Activated T-cell treated with anti-CD3 and anti-CD28 coated beads, Interleukin-2, amount 50 U/mL, for 24 hours (primary cell): ENCODE measurements at regions not wholly inside any gene's neighbourhood (a gene's known extent, or its start where the extent isn't known, plus 50 kb on each side); places are given as distances from the start of the nearest gene placed in this dataset.
A peak's percentile ranks its signal among the peaks of the same experiment; 100 is the strongest.

Experiments
- DNase-seq: peaks from one replicate; pipeline ENCODE4 v3.0.0-alpha.2; 2020
- H3K27ac Mint-ChIP-seq: 2 replicates; pipeline ENCODE4 v1.8.0; 2020; ENCODE audit warnings: mild to moderate bottlenecking, mixed read lengths
- H3K27me3 Mint-ChIP-seq: 2 replicates; pipeline ENCODE4 v1.8.0; 2020; ENCODE audit warnings: mixed read lengths
- H3K36me3 Mint-ChIP-seq: 2 replicates; pipeline ENCODE4 v1.8.0; 2020; ENCODE audit warnings: low read depth, mixed read lengths
- H3K4me1 Mint-ChIP-seq: 2 replicates; pipeline ENCODE4 v1.8.0; 2020; ENCODE audit warnings: low read depth, mixed read lengths
- H3K4me3 Mint-ChIP-seq: 2 replicates; pipeline ENCODE4 v1.8.0; 2020; ENCODE audit warnings: mild to moderate bottlenecking, moderate library complexity, mixed read lengths
- H3K9me3 Mint-ChIP-seq: 2 replicates; pipeline ENCODE4 v1.8.0; 2020; ENCODE audit warnings: mixed read lengths

DNA sequence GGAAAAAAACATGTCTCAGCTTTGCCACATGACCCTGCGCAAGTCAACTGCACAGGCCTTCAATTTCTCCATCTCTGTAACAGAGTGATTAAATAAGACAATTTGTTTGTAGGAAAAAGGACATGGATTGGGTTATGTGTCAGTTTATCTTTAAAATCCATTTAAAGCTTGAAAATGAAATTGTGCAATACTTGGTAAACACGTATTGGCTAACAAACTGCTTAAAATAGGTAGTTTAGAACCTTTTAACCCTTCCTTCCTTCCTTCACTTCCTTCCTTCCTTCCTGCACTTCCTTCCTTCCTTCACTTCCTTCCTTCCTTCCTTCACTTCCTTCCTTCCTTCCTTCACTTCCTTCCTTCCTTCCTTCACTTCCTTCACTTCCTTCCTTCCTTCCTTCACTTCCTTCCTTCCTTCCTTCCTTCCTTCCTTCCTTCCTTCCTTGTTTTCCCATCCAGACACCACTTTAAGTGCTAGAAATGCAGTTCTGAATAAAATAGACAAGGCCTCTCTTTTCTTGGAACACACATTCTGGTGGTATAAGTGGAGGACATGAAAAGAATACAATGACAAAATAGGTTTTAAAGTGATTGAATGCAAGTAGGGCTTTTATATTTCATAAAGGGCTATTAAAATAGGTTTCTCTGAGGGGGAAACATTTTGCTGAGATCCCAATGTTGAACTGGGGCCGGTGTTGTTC, 130.2 kb upstream of the TP63 start:
- Mint-ChIP-seq H3K4me3 (no peak overlapping the region), H3K4me1 (peaks cover 22% of the 10 kb centered on the region), H3K27me3 (no peaks in the 10 kb centered on the region), H3K27ac (no peak overlapping the region), H3K9me3 (peaks cover 11% of the 10 kb centered on the region), H3K36me3 (no peaks in the 10 kb centered on the region)
- no peak for DNase-seq

DNA sequence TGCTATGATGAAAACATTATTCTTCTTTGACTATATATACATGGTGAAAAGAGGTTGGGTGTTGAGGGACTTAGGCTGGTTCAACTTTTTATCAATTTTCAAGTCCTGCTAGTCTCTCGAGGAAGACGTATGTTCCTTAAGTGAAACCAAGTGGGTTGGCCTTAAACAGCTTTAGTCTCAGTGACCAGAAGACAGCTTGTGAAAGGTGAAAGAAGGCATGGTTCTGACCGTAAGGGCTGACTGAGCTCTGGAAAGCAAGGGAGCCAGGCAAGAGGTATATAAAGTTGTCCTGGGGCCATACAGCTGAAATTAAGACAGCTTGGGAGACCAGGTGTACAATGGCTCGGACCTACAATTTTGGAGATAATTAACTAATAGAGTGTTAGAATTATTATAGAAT, 128.9 kb upstream of the TP63 start:
- no peaks in the 10 kb centered on the region for H3K36me3 Mint-ChIP-seq
- peaks cover 11% of the 10 kb centered on the region for H3K9me3 Mint-ChIP-seq
- DNase-seq: no peak
- H3K27me3 Mint-ChIP-seq: peaks cover 6% of the 10 kb centered on the region
- H3K4me3 Mint-ChIP-seq: no peak overlapping the region
- H3K27ac Mint-ChIP-seq: no peak overlapping the region
- H3K4me1 Mint-ChIP-seq: peaks cover 22% of the 10 kb centered on the region

DNA sequence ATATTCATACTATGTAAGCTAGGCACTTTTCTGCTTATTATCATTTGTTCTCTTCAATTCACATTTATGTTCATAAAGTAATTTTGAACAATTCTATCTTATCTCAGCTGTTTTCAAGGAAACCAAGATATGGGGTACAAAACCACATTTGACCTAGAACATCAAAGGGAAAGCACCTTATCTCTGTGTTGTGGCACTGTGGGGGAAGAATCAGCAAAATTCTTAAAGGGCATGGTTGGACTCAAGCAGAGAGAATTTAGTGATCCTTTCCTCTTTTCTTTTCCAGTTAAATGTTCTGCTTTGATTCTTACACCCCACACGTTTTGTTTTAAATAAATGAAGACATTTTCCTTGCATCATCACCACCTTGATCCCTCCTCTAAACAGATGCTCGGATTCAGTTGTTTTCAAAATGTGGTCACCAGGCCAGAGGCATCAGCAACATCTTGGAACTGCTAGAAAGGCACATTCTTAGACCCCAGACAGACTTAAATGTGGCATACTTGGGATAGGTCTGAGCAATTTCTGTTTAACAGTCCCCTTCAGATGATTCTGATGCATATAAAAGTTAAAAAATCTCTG, 128.4 kb upstream of the TP63 start:
- H3K9me3 Mint-ChIP-seq: peaks cover 11% of the 10 kb centered on the region
- peaks cover 22% of the 10 kb centered on the region for H3K4me1 Mint-ChIP-seq
- no peaks in the 10 kb centered on the region for H3K36me3 Mint-ChIP-seq
- peak overlapping the region; percentile 8 for H3K27ac Mint-ChIP-seq
- peaks cover 6% of the 10 kb centered on the region for H3K27me3 Mint-ChIP-seq
- no peak for DNase-seq
- H3K4me3 Mint-ChIP-seq: no peak overlapping the region

DNA sequence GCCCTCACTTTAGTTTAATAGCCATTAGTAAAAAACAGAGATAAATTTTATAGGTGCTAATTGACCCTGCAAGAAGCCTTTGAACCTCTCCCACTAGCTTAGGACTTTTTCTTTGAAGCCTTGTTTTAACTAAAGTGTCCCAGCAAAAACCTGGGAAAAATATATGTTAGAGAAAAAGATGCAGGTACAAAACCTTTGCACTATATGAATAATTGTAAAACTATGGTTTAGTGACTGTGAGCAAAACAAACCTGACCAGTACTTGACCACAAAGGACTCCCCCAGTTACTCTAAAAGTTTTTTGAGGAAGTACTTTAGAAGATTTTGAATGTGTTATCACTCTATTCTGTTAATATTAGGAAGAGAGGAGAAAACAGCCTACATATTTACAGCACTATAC, 123.3 kb upstream of the TP63 start:
- Mint-ChIP-seq H3K9me3 (no peaks in the 10 kb centered on the region), H3K36me3 (no peaks in the 10 kb centered on the region), H3K27me3 (peaks cover 6% of the 10 kb centered on the region), H3K4me3 (no peak overlapping the region), H3K4me1 (peaks cover 7% of the 10 kb centered on the region), H3K27ac (no peak overlapping the region)
- DNase-seq: no peak

DNA sequence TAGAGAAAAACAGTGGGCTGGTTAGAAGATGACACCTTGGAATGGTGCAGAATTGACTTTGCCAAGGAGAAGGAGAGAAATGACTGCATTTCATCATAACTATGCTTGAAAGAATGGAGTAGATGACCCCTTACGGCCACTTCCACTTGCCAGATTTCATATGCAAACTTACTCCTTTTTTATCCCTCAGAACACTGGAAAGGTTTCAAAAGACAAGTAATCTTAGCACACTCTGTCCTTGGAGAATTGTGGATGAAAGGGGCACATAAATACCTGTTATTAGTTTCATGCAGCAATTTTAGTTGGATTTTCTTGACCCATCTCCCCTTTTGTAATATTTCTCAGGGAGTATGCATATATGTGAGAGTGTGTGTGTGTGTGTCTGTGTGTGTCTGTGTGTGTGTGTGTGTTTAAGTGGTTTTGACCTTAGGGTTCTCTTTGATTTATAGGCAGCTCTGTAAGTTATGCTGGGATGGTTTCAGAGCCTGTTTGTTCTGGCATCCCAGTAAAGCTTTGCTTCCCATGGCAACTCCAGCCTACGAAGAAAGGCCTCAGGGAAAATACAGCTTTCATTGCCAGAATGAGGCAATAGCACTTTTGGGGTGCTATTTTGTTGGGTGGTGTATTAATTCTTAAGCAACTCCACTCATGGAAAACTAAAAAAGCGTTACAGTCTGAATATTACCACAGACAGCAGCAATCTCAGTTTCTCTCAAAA, 122.2 kb upstream of the TP63 start:
- Mint-ChIP-seq H3K27ac (no peak overlapping the region), H3K4me1 (peaks cover under 1% of the 10 kb centered on the region), H3K4me3 (no peak overlapping the region), H3K36me3 (no peaks in the 10 kb centered on the region), H3K27me3 (peaks cover 6% of the 10 kb centered on the region), H3K9me3 (no peaks in the 10 kb centered on the region)
- no peak for DNase-seq

DNA sequence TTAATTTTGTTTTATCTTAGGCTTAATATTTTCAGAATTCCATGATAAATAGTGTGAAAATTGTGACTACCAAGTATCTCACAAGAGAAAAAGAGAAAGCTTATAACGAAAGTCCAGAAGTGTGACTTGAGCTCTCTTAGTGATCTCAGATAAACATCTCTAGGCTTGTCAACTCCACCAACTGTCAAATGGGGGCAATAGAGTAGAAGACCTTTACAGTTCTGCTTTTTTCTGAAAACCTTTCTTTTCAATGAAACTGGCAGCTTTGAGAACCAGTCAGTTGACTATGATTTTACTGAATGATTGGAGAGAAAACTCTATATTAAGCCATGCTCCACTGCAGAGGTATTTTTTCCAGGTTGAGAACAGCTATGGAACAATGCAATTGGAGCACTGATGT, 119.2 kb upstream of the TP63 start:
- no peak for DNase-seq
- Mint-ChIP-seq H3K27ac (no peak overlapping the region), H3K9me3 (no peaks in the 10 kb centered on the region), H3K27me3 (no peaks in the 10 kb centered on the region), H3K4me1 (peaks cover 10% of the 10 kb centered on the region), H3K4me3 (no peak overlapping the region), H3K36me3 (no peaks in the 10 kb centered on the region)

DNA sequence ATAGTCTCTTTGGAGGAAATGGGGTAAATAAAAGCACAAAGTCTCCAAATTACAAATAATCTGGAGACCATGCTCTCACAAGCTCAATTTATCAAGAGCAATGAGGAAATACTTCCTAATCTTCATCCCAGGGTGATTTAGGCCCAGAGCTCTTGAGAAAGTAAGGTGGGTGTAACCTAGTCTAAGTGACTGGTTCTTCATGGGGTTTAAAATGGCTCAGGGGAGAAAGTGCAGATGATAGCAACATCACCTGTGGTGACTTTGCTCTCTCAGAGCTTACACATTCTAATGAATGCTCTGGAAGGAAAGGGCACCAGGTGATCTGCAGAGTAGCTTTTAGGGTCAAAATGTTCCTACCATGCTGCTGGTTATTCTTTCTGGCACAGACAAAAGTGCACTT, 118.4 kb upstream of the TP63 start:
- H3K36me3 Mint-ChIP-seq: no peaks in the 10 kb centered on the region
- peaks cover 5% of the 10 kb centered on the region for H3K9me3 Mint-ChIP-seq
- DNase-seq: no peak
- H3K27me3 Mint-ChIP-seq: no peaks in the 10 kb centered on the region
- H3K27ac Mint-ChIP-seq: no peak overlapping the region
- peaks cover 10% of the 10 kb centered on the region for H3K4me1 Mint-ChIP-seq
- H3K4me3 Mint-ChIP-seq: no peak overlapping the region

DNA sequence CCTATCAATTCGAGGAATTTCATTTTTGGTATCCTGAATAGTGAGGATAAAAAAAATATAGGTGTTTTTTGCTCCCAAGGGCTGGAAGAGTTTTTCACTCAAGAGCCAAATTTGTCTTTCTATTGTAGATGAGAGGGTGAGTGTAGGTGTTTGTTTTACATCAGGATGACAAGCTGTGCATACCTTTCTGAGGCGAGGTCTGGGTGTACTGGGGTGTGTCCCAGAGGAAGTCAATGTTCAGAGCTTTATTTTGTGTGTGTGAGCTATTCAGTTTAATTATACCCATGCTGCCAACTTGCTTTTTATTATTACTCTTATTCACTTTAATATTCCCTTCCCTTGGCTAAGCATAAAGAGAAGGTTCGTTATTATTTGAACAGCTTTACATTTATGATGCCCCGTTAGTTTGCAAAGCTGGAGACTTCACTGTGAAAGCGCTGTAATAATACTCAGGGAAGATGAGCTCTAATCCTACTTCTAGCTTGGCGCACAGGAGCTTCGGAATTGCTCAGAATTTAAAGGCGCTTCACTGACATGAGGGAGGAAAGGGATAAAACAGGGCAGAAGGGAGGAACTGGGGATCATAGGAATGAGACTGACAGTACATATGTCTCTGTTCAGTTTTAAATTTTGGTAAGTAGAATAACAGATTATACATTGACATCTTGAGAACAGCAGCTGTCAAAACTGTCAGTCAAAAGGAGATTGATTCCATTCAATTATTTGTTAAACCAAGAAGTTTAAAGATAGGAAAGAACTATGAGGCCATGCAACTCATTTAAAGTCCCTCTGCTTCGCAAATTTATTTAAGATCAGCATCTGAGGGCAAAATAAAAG, 117.7 kb upstream of the TP63 start:
- Mint-ChIP-seq H3K4me3 (no peak overlapping the region), H3K36me3 (no peaks in the 10 kb centered on the region), H3K9me3 (peaks cover 12% of the 10 kb centered on the region), H3K27ac (no peak overlapping the region), H3K4me1 (peaks cover 10% of the 10 kb centered on the region), H3K27me3 (no peaks in the 10 kb centered on the region)
- DNase-seq: no peak

DNA sequence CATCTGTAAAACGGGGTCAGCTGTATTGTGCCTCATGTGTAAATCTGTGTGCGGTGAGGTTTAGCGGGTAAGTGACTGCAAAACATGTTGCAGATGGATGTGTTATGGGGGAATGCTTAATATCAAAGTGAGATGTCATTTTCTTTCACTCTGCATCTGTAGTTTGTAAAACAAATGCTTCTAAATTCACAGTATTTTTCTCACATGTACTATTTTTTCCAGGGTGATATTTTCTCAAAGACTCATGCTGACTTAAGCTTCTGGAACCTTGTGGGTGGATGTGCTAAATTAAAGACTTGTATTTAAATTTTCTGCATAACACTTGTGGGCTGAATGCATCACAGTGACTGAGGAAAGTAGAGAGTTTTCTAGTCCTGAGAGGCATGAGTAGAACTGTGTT, 115.2 kb upstream of the TP63 start:
- H3K27ac Mint-ChIP-seq: no peak overlapping the region
- H3K36me3 Mint-ChIP-seq: peaks cover 9% of the 10 kb centered on the region

DNA sequence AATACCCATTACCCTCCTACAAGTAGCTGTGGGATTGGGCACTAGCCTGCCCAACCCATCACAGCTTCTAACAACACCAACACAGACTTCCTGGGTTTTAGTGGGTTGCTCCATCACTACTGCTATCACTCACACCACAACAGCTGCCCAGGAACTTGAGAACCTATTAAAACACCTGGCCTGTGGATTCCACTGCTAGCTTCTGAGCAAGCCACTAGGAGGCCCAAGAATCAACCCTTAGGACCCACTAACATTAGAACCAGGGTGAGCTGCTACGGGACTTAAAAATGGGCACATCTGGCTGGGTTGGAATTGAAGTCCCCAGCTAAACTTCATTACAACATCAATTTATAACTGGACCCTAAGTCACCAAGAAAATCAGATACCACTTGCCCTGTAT, 113.2 kb upstream of the TP63 start:
- DNase-seq: no peak
- H3K4me1 Mint-ChIP-seq: peaks cover 21% of the 10 kb centered on the region

More for the DNA sequence above, 115.2 kb upstream of the TP63 start:
- Mint-ChIP-seq H3K4me1 (peaks cover 20% of the 10 kb centered on the region), H3K9me3 (peaks cover 23% of the 10 kb centered on the region), H3K27me3 (no peaks in the 10 kb centered on the region), H3K4me3 (no peak overlapping the region)
- no peak for DNase-seq

DNA sequence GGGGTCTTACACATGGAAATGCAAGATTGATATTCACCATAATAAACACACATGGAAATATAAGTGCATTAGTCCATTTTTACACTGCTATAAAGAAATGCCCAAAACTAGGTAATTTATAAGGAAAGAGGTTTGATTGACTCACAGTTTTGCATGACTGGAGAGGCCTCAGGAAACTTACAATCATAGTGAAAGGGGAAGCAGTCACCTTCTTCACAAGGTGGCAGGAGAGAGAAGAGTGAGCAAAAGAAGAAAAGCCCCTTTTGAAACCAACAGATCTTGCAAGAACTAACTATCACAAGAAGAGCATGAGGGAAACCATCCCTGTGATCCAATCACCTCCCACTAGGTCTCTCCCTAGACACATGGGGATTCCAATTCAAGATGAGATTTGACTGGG, 111.7 kb upstream of the TP63 start:
- peaks cover 26% of the 10 kb centered on the region for H3K9me3 Mint-ChIP-seq
- peaks cover 9% of the 10 kb centered on the region for H3K36me3 Mint-ChIP-seq
- H3K27me3 Mint-ChIP-seq: peaks cover 3% of the 10 kb centered on the region
- peaks cover 21% of the 10 kb centered on the region for H3K4me1 Mint-ChIP-seq
- DNase-seq: no peak
- H3K27ac Mint-ChIP-seq: no peak overlapping the region
- H3K4me3 Mint-ChIP-seq: no peak overlapping the region

More for the DNA sequence above, 113.2 kb upstream of the TP63 start:
- peaks cover 3% of the 10 kb centered on the region for H3K27me3 Mint-ChIP-seq
- H3K4me3 Mint-ChIP-seq: no peak overlapping the region
- peaks cover 9% of the 10 kb centered on the region for H3K36me3 Mint-ChIP-seq
- peaks cover 26% of the 10 kb centered on the region for H3K9me3 Mint-ChIP-seq
- H3K27ac Mint-ChIP-seq: no peak overlapping the region

DNA sequence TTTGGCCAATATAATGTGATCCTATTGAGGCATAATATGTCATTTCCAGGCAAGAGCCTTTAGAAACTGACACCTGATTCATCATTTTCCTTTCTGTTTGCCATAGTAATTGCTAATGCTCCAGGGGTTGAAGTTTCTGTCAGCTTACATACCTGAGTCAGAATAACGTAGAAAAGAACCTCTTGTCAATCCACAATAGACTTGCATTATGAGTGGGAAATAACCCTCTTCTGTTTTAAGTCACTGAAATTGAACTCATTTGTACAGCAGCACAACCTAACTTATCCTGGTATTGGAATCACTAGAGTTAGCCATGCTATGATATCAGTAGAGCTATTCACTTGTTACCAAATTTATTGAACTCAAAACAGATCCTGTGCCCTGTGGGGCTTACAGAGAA, 101.7 kb upstream of the TP63 start:
- Mint-ChIP-seq H3K36me3 (no peaks in the 10 kb centered on the region), H3K9me3 (peaks cover 18% of the 10 kb centered on the region), H3K27me3 (no peaks in the 10 kb centered on the region), H3K4me3 (peak overlapping the region; percentile 6), H3K27ac (peak overlapping the region; percentile 96), H3K4me1 (peaks cover 51% of the 10 kb centered on the region)
- no peak for DNase-seq

DNA sequence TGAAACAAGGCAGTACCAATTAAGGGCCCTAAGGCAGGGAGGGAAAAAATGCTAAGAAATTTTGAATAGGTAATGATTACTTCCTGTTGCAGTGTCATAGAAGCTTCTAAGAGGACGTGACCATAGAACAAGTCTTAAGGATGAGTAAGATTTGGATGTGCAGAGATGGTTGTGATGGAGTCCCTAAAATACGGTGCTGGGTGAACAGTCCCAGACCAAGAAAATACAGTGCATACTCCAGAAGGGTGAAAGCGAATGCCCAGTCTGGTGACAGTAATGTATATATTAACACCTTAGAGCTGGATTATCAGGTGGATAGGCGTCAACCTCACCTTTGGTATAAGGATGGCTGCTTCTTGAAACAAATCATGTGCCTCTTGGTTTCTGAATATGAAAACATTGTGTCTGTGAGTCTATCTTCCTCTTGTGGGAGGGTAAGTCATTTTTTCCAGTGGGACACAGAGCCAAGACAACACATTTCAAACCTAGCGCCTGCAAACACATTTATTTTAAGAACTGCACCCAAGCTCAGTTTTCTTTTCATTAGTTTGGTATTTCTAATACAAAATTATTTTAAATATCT, 101.2 kb upstream of the TP63 start:
- H3K4me1 Mint-ChIP-seq: peaks cover 51% of the 10 kb centered on the region
- H3K36me3 Mint-ChIP-seq: no peaks in the 10 kb centered on the region
- DNase-seq: no peak
- H3K9me3 Mint-ChIP-seq: peaks cover 13% of the 10 kb centered on the region
- peak overlapping the region; percentile 96 for H3K27ac Mint-ChIP-seq
- peaks cover 3% of the 10 kb centered on the region for H3K27me3 Mint-ChIP-seq
- peak overlapping the region; percentile 6 for H3K4me3 Mint-ChIP-seq

DNA sequence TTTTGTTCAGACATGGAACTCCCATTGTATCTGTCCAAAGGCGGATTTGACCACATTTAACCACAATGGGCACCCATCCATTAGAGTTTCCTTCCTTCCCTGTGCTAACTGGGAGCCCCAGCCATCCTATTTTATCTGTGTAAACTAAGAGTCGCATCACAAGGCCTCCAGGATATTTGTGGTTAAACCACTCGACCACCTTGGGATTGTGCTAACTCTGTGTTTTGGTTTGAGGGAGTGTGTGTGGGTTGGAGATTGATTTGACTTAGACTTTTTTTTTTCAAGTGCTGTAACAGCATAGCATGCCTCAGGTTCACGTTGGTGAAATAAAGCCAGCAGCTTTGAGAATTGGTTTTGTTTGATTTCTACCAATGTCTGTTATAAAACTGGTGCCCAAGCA, 100.4 kb upstream of the TP63 start:
- peak overlapping the region; percentile 96 for H3K27ac Mint-ChIP-seq

More for the DNA sequence above, 100.4 kb upstream of the TP63 start:
- no peaks in the 10 kb centered on the region for H3K36me3 Mint-ChIP-seq
- peaks cover 3% of the 10 kb centered on the region for H3K27me3 Mint-ChIP-seq
- no peak for DNase-seq
- peaks cover 51% of the 10 kb centered on the region for H3K4me1 Mint-ChIP-seq
- peaks cover 6% of the 10 kb centered on the region for H3K9me3 Mint-ChIP-seq
- H3K4me3 Mint-ChIP-seq: peak overlapping the region; percentile 13
